Osteocyte (in vitro differentiated cells): ENCODE measurements at regions not wholly inside any gene's neighbourhood (a gene's known extent, or its start where the extent isn't known, plus 50 kb on each side); places are given as distances from the start of the nearest gene placed in this dataset.
"Not testable (repeated sequence)": the region's sequence is repeated elsewhere in the genome, so short reads cannot be mapped to it uniquely, and the experiment has no call there.

Source experiments
- DNase-seq: peaks from one replicate; pipeline ENCODE4 v3.0.0; 2021; ENCODE audit warnings: mixed read lengths; ENCODE audit not compliant: unreplicated experiment; ENCODE audit errors: extremely low spot score
- H3K27ac Mint-ChIP-seq: one replicate; pipeline ENCODE4 v1.8.0; 2021; ENCODE audit warnings: mild to moderate bottlenecking, mixed read lengths; ENCODE audit not compliant: unreplicated experiment
- H3K27me3 Mint-ChIP-seq: one replicate; pipeline ENCODE4 v1.8.0; 2021; ENCODE audit warnings: mixed read lengths; ENCODE audit not compliant: unreplicated experiment
- H3K36me3 Mint-ChIP-seq: one replicate; pipeline ENCODE4 v1.8.0; 2021; ENCODE audit warnings: mixed read lengths; ENCODE audit not compliant: unreplicated experiment
- H3K4me1 Mint-ChIP-seq: one replicate; pipeline ENCODE4 v1.8.0; 2021; ENCODE audit warnings: mixed read lengths; ENCODE audit not compliant: unreplicated experiment
- H3K4me3 Mint-ChIP-seq: one replicate; pipeline ENCODE4 v1.8.0; 2021; ENCODE audit warnings: mild to moderate bottlenecking, moderate library complexity, mixed read lengths; ENCODE audit not compliant: unreplicated experiment
- H3K9me3 Mint-ChIP-seq: one replicate; pipeline ENCODE4 v1.8.0; 2021; ENCODE audit warnings: mixed read lengths; ENCODE audit not compliant: unreplicated experiment
- TF ChIP-seq, protein P1 (sequence below): fragments of 200-600 bp; sonication (generic); IDR thresholded peaks from 2 replicates; pipeline ENCODE4 v1.5.0; 2021; ENCODE audit warnings: antibody characterized with exemption, mild to moderate bottlenecking, moderate library complexity

DNA sequence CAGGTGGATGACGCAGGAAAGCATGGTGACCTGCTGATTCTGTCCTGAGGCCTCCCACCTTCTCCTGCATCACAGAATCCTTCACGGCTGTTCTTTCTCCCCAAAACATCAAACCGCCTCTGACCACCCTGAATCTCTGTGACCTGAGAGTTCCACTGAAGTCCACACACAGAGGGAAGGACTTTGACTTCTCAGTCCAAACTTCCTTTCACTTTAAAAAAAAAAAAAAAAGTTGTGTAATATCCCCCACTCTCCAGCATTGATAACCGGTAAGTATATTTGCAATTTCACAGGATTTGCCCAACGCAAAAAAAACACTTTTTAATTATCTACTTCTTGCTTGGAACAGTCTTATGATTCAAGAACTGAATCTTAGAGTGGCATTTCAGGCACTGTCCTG lies 259.5 kb upstream of the IRS2 start:
- TF ChIP-seq, protein P1, sequence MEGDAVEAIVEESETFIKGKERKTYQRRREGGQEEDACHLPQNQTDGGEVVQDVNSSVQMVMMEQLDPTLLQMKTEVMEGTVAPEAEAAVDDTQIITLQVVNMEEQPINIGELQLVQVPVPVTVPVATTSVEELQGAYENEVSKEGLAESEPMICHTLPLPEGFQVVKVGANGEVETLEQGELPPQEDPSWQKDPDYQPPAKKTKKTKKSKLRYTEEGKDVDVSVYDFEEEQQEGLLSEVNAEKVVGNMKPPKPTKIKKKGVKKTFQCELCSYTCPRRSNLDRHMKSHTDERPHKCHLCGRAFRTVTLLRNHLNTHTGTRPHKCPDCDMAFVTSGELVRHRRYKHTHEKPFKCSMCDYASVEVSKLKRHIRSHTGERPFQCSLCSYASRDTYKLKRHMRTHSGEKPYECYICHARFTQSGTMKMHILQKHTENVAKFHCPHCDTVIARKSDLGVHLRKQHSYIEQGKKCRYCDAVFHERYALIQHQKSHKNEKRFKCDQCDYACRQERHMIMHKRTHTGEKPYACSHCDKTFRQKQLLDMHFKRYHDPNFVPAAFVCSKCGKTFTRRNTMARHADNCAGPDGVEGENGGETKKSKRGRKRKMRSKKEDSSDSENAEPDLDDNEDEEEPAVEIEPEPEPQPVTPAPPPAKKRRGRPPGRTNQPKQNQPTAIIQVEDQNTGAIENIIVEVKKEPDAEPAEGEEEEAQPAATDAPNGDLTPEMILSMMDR: no peak
- no peak overlapping the region for H3K27ac Mint-ChIP-seq
- no peaks in the 10 kb centered on the region for H3K36me3 Mint-ChIP-seq
- H3K27me3 Mint-ChIP-seq: peaks cover 5% of the 10 kb centered on the region
- H3K4me3 Mint-ChIP-seq: no peak overlapping the region
- no peaks in the 10 kb centered on the region for H3K9me3 Mint-ChIP-seq
- H3K4me1 Mint-ChIP-seq: no peaks in the 10 kb centered on the region
- DNase-seq: no peak

DNA sequence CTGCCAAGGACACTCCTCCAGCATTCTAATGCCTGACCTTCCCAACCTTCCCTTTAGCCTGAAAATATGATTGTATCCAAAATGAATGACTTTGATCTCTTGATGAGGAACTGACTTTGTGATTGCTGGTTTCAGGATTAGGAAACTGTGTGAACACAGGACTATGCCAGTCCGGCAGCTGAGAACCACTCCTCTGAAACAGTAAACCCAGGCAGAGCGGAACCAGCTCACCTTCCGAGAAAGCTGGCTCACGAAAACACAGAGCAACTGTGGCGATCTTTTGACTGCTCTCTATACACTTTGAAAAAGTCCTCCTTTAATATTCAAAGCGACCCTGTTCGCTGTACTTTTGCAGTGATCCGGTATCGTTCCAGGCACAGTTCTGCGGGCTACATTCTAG lies 258.8 kb upstream of the IRS2 start:
- Mint-ChIP-seq H3K36me3 (no peaks in the 10 kb centered on the region), H3K4me1 (no peaks in the 10 kb centered on the region), H3K9me3 (no peaks in the 10 kb centered on the region), H3K27ac (no peak overlapping the region), H3K27me3 (peaks cover 5% of the 10 kb centered on the region), H3K4me3 (no peak overlapping the region)
- DNase-seq: no peak
- TF ChIP-seq, protein P1: no peak

DNA sequence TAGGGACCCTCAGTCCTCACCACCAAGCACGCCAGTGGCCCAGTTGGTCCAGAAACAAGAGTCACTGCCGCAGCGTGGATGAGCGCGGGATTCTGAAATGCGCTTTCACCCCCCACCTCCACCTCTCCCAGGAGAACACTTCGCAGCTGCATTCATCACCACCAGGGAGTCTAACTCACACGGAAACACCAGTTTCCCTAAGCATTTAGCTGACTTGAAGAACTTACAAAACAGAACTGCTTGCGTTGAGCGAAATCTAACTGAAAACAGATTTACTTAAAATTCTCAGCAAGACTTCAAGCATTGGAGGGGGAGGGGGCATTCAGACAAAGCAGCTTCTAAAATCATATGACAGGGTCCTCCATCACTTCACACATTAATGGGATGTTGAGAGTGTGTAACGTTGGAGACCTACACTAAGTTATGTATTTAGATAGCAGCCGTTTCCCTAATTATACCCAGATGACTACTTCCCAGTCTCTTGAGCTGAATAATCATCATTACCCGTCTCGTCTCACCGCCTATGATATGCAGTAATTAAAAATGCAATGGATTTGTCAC lies 258.2 kb upstream of the IRS2 start:
- TF ChIP-seq, protein P1: no peak
- H3K27me3 Mint-ChIP-seq: peaks cover 5% of the 10 kb centered on the region
- H3K4me1 Mint-ChIP-seq: no peaks in the 10 kb centered on the region
- DNase-seq: no peak
- H3K9me3 Mint-ChIP-seq: no peaks in the 10 kb centered on the region
- H3K27ac Mint-ChIP-seq: no peak overlapping the region
- no peak overlapping the region for H3K4me3 Mint-ChIP-seq
- no peaks in the 10 kb centered on the region for H3K36me3 Mint-ChIP-seq

DNA sequence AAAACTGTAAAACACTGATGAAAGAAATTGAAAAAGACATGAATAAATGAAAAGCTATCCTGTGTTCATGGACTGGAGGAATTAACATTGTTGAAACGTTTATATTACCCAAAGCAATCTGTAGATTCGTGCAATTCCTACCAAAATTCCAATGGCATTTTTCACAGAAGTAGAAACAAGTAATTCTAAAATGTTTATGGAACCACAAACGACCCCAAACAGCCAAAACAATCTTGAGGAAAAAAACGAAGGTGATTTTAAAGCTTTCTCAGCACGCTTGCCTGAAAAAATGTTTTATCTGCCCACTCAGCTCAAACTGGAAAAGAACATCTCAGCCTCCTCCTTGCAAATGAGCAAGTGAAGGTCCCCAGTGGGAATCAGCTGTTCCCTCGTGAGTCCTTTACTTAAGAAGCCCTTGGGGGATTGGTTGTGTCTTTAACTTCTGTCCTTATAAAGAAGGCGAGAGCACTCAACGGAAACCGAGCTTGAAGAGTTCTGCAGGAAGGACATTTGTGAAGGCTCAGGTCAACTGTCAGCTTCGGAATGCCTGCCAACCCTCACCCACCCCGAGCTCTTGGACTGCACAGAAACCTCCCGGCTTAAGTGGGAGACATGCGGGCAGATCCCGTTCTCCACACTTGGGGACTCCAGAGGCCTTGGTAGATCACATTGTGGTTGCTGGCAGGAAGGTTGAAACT lies 256.0 kb upstream of the IRS2 start:
- Mint-ChIP-seq H3K27me3 (peaks cover 5% of the 10 kb centered on the region), H3K4me1 (peaks cover 3% of the 10 kb centered on the region), H3K36me3 (no peaks in the 10 kb centered on the region), H3K4me3 (no peak overlapping the region), H3K27ac (no peak overlapping the region), H3K9me3 (no peaks in the 10 kb centered on the region)
- DNase-seq: no peak
- TF ChIP-seq, protein P1: no peak

DNA sequence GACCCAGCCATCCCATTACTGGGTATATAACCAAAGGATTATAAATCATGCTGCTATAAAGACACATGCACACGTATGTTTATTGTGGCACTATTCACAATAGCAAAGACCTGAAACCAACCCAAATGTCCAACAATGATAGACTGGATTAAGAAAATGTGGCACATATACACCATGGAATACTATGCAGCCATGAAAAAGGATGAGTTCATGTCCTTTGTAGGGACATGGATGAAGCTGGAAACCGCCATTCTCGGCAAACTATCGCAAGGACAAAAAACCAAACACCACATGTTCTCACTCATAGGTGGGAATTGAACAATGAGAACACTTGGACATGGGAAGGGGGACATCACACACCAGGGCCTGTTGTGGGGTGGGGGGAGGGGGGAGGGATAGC lies 255.3 kb upstream of the IRS2 start:
- not testable (repeated sequence) for H3K9me3 Mint-ChIP-seq, H3K27me3 Mint-ChIP-seq, H3K4me3 Mint-ChIP-seq, H3K36me3 Mint-ChIP-seq, H3K27ac Mint-ChIP-seq, H3K4me1 Mint-ChIP-seq, DNase-seq
